Endothelial cell of umbilical vein (primary cell): ENCODE measurements at regions not wholly inside any gene's neighbourhood (a gene's known extent, or its start where the extent isn't known, plus 50 kb on each side); places are given as distances from the start of the nearest gene placed in this dataset.

Experiments used
- BruUV-seq: library from RNA; stranded (reverse); fragments of 400-500 nt; replicated peaks from 2 replicates; lab custom pipeline; 2021; lab: Mats Ljungman, UMichigan
- CTCF ChIA-PET: fragments of 300-600, 350-600 bp; sonication (Branson Sonifier 250); formaldehyde crosslinking; loops from one replicate; lab custom pipeline; 2021; ENCODE audit warnings: antibody characterized with exemption, inconsistent platforms; lab: Charles Lee
- POLR2A ChIA-PET: fragments of 300-600, 350-600 bp; sonication (Branson Sonifier 250); formaldehyde crosslinking; loops from one replicate; lab custom pipeline; 2021; ENCODE audit warnings: antibody characterized with exemption, inconsistent platforms; lab: Charles Lee
- DNase-seq: peaks from one replicate; pipeline ENCODE4 v3.0.0-alpha.2; 2011; ENCODE audit warnings: low read depth, low spot score
- FAIRE-seq: peaks from 2 replicates; lab custom pipeline; 2011; peaks lifted over from hg19 to GRCh38; lab: Jason Lieb, UNC
- H2AFZ ChIP-seq: 2 replicates; pipeline ENCODE4 v1.6.0; 2012; ENCODE audit warnings: low read depth, low read length, control low read depth, inconsistent platforms
- H3K27ac ChIP-seq: 2 replicates; pipeline ENCODE4 v1.5.1; 2011; ENCODE audit warnings: low read depth, mild to moderate bottlenecking, control low read depth, low read length, moderate library complexity; ENCODE audit not compliant: insufficient read depth
- H3K27me3 ChIP-seq, 2 experiments: 2 replicates each; pipeline versions ENCODE4 v1.6.0 to v1.6.1; 2011; ENCODE audit warnings: low read length in 2 of 2, mixed read lengths in 1 of 2; ENCODE audit not compliant: control insufficient read depth in 2 of 2, insufficient read depth in 2 of 2
- H3K36me3 ChIP-seq, 2 experiments: 2 replicates in 1 of 2; 3 replicates in 1 of 2; pipeline ENCODE4 v1.5.1; 2011; ENCODE audit warnings: low read length in 2 of 2, mild to moderate bottlenecking in 1 of 2, moderate library complexity in 1 of 2; ENCODE audit not compliant: control insufficient read depth in 2 of 2, insufficient read depth in 2 of 2; ENCODE audit errors: extremely low read depth in 1 of 2
- H3K4me1 ChIP-seq: 3 replicates; pipeline ENCODE4 v1.5.1; 2011; ENCODE audit warnings: mild to moderate bottlenecking, low read length; ENCODE audit not compliant: control insufficient read depth, insufficient read depth; ENCODE audit errors: extremely low read depth
- H3K4me2 ChIP-seq: 2 replicates; pipeline ENCODE4 v1.6.1; 2011; ENCODE audit warnings: low read length, control low read depth, mixed read lengths; ENCODE audit not compliant: insufficient read depth
- H3K4me3 ChIP-seq, 3 experiments: fragments of 200-600 bp in 1 of 3; sonication (generic), shearing (Covaris generic) in 1 of 3; replicated peaks in 1 of 3; 2 replicates each; pipeline ENCODE4 v1.5.1; 2011 to 2016; ENCODE audit warnings: control low read depth in 3 of 3, low read length in 3 of 3, mild to moderate bottlenecking in 2 of 3, inconsistent platforms in 1 of 3, low read depth in 1 of 3, moderate library complexity in 1 of 3; ENCODE audit not compliant: insufficient read depth in 1 of 3
- H3K79me2 ChIP-seq: 2 replicates; pipeline ENCODE4 v1.6.0; 2012; ENCODE audit warnings: low read length, inconsistent platforms; ENCODE audit not compliant: control insufficient read depth, insufficient read depth
- H3K9ac ChIP-seq: replicated peaks from 2 replicates; pipeline ENCODE3; 2011; ENCODE audit warnings: low read length, control low read depth; ENCODE audit not compliant: insufficient read depth; ENCODE audit errors: extremely low read depth
- H3K9me1 ChIP-seq: replicated peaks from 3 replicates; pipeline ENCODE4 v1.6.0; 2011; ENCODE audit warnings: mild to moderate bottlenecking, low read length; ENCODE audit not compliant: control insufficient read depth, insufficient read depth; ENCODE audit errors: extremely low read depth
- H3K9me3 ChIP-seq: replicated peaks from 2 replicates; pipeline ENCODE4 v1.5.1; 2012; ENCODE audit warnings: low read length, inconsistent platforms; ENCODE audit not compliant: control insufficient read depth, insufficient read depth
- H4K20me1 ChIP-seq: replicated peaks from 2 replicates; pipeline ENCODE3; 2011; ENCODE audit warnings: mild to moderate bottlenecking, low read length; ENCODE audit not compliant: control insufficient read depth, insufficient read depth; ENCODE audit errors: extremely low read depth
- EZH2 ChIP-seq: IDR thresholded peaks from 2 replicates; pipeline ENCODE4 v1.6.1; 2012; ENCODE audit warnings: borderline replicate concordance, low read depth, mild to moderate bottlenecking, moderate library complexity, low read length, inconsistent platforms; ENCODE audit not compliant: severe bottlenecking
- FOS ChIP-seq: IDR thresholded peaks from 2 replicates; pipeline ENCODE4 v1.6.1; 2011; ENCODE audit warnings: mild to moderate bottlenecking, low read length, moderate library complexity, borderline replicate concordance; ENCODE audit not compliant: insufficient read depth
- GATA2 ChIP-seq: IDR thresholded peaks from 2 replicates; pipeline ENCODE4 v1.7.0; 2011; ENCODE audit warnings: low read depth, mild to moderate bottlenecking, moderate library complexity, mixed read lengths, low read length; ENCODE audit not compliant: insufficient read length, insufficient read depth
- JUN ChIP-seq: IDR thresholded peaks from 2 replicates; pipeline ENCODE4 v1.6.1; 2011; ENCODE audit warnings: borderline replicate concordance, low read depth; ENCODE audit not compliant: insufficient read length, insufficient read depth
- MYC ChIP-seq: IDR thresholded peaks from one replicate; pipeline ENCODE4 v1.6.1; 2011; ENCODE audit warnings: mild to moderate bottlenecking, low read depth, low read length
- POLR2A ChIP-seq: IDR thresholded peaks from 2 replicates; pipeline ENCODE4 v1.6.1; 2012; ENCODE audit warnings: low read depth, mild to moderate bottlenecking, control low read depth, low read length
- POLR2AphosphoS5 ChIP-seq: IDR thresholded peaks from 2 replicates; pipeline ENCODE4 v1.6.1; 2012; ENCODE audit warnings: low read depth, mild to moderate bottlenecking, control low read depth, low read length, moderate library complexity; ENCODE audit not compliant: insufficient read depth
- dilution Hi-C: fragments of 300-500 bp; cut with MboI; formaldehyde crosslinking; loops from one replicate; pipeline ENCODE4 v1.15.0; 2019; ENCODE audit warnings: low sequenced_read_pairs; ENCODE audit not compliant: extremely low pct_ligation_motif_present
- intact Hi-C: fragments of 100-400 bp; cut with micrococcal nuclease; formaldehyde crosslinking; loops from one replicate; pipeline ENCODE4 v1.10.0; 2022
- TF ChIP-seq, protein P1 (sequence below): IDR thresholded peaks from 2 replicates; pipeline ENCODE4 v1.6.1; 2011; ENCODE audit not compliant: insufficient read depth, insufficient read length
- TF ChIP-seq, protein P2 (sequence below), 2 donors: IDR thresholded peaks; 1 replicate in 1 of 2; 2 replicates in 1 of 2; pipeline ENCODE4 v1.5.1; 2011; ENCODE audit warnings: low read length in 2 of 2, mild to moderate bottlenecking in 2 of 2, moderate library complexity in 2 of 2, control low read depth in 1 of 2, inconsistent platforms in 1 of 2, low read depth in 1 of 2; ENCODE audit not compliant: insufficient read depth in 1 of 2; ENCODE audit errors: extremely low read depth in 1 of 2

DNA sequence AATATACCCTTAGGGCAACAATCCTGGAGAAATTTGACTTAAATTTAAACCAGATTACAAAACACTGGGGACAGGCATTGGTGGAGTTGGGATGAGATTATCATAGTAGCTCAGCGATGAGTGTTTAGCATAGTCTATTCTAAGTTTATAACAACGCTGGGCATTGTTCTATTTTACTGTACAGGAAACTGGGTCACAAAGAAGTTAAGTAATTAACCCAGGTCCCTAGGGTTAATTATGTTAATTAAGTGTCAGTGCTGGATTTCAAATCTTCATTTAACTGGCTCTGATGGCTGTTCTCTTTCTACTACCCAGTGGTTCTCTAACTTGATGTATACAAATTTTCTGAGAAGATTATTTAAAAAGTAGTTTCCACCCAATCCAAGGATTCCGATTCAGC, 388.9 kb downstream of the KCNRG start:
- no peaks in the 10 kb centered on the region for H3K9me1 ChIP-seq
- no peaks in the 10 kb centered on the region for H3K9me3 ChIP-seq
- no peaks in the 10 kb centered on the region for H3K79me2 ChIP-seq
- DNase-seq = no peak
- no peak for FAIRE-seq
- ChIA-PET CTCF (interaction anchor here (0.8 to 0.9 kb wide), 2 partner anchors 468 to 508 kb away, joined by 3 read pairs; partner anchors contain the start of gene SPRYD7), POLR2A (no interaction called here)
- H3K4me1 ChIP-seq = no peaks in the 10 kb centered on the region
- no peaks in the 10 kb centered on the region for H3K36me3 ChIP-seq
- intact Hi-C loops = no loop called here
- no peak overlapping the region for H3K9ac ChIP-seq
- H3K4me2 ChIP-seq = no peak overlapping the region
- TF ChIP-seq, protein P1, sequence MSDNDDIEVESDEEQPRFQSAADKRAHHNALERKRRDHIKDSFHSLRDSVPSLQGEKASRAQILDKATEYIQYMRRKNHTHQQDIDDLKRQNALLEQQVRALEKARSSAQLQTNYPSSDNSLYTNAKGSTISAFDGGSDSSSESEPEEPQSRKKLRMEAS = no peak
- no peak for TF ChIP-seq GATA2
- TF ChIP-seq, protein P2, sequence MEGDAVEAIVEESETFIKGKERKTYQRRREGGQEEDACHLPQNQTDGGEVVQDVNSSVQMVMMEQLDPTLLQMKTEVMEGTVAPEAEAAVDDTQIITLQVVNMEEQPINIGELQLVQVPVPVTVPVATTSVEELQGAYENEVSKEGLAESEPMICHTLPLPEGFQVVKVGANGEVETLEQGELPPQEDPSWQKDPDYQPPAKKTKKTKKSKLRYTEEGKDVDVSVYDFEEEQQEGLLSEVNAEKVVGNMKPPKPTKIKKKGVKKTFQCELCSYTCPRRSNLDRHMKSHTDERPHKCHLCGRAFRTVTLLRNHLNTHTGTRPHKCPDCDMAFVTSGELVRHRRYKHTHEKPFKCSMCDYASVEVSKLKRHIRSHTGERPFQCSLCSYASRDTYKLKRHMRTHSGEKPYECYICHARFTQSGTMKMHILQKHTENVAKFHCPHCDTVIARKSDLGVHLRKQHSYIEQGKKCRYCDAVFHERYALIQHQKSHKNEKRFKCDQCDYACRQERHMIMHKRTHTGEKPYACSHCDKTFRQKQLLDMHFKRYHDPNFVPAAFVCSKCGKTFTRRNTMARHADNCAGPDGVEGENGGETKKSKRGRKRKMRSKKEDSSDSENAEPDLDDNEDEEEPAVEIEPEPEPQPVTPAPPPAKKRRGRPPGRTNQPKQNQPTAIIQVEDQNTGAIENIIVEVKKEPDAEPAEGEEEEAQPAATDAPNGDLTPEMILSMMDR (IDR thresholded peaks at IDR 0.05; ENCODE audit: extremely low read depth in 1 of 2, insufficient read depth in 1 of 2, low read depth in 1 of 2, low read length in 2 of 2) = no peak
- TF ChIP-seq EZH2 = no peak
- no peak for TF ChIP-seq POLR2A
- TF ChIP-seq POLR2AphosphoS5 = no peak
- TF ChIP-seq MYC = no peak
- no peak for TF ChIP-seq FOS
- TF ChIP-seq JUN = no peak
- no peaks in the 10 kb centered on the region for H3K27me3 ChIP-seq
- H3K4me3 ChIP-seq = no peak overlapping the region
- BruUV-seq = no TSS peak
- no peak overlapping the region for H3K27ac ChIP-seq
- no peaks in the 10 kb centered on the region for H4K20me1 ChIP-seq
- dilution Hi-C loops = no loop called here
- no peak overlapping the region for H2AFZ ChIP-seq
